GM12878 (cell line): ENCODE measurements at regions not wholly inside any gene's neighbourhood (a gene's known extent, or its start where the extent isn't known, plus 50 kb on each side); places are given as distances from the start of the nearest gene placed in this dataset.

Experiments
- CTCF ChIP-seq, 3 experiments: IDR thresholded peaks in 2 of 3; conservative IDR thresholded peaks in 1 of 3; 2 replicates each; pipeline ENCODE4 v1.5.1; 2011; ENCODE audit warnings: low read depth in 3 of 3, low read length in 3 of 3, mild to moderate bottlenecking in 3 of 3, control low read depth in 2 of 3, moderate library complexity in 2 of 3, inconsistent platforms in 1 of 3, mixed read lengths in 1 of 3; ENCODE audit not compliant: control insufficient read depth in 2 of 3, insufficient read depth in 1 of 3; ENCODE audit errors: extremely low read depth in 1 of 3
- EZH2 ChIP-seq: IDR thresholded peaks from 2 replicates; pipeline ENCODE4 v1.6.1; 2012; ENCODE audit warnings: low read depth, mild to moderate bottlenecking, control low read depth, inconsistent platforms, low read length, borderline replicate concordance; ENCODE audit not compliant: control insufficient read depth
- FOXM1 ChIP-seq: IDR thresholded peaks from 2 replicates; pipeline ENCODE4 v1.6.1; 2012; ENCODE audit warnings: low read depth, mild to moderate bottlenecking, inconsistent platforms, low read length, moderate library complexity
- POLR2A ChIP-seq: IDR thresholded peaks from 2 replicates; pipeline ENCODE4 v1.6.1; 2011; ENCODE audit warnings: low read depth, mild to moderate bottlenecking, low read length
- POLR2AphosphoS2 ChIP-seq: IDR thresholded peaks from 2 replicates; pipeline ENCODE4 v1.6.1; 2011; ENCODE audit warnings: low read depth, mild to moderate bottlenecking, low read length, improper control_type of control experiment, moderate library complexity
- RAD21 ChIP-seq: IDR thresholded peaks from 2 replicates; pipeline ENCODE4 v1.6.1; 2011; ENCODE audit warnings: mild to moderate bottlenecking, low read depth, low read length, moderate library complexity; ENCODE audit not compliant: insufficient read depth
- SUZ12 ChIP-seq: fragments of 200-600 bp; sonication (generic); IDR thresholded peaks from one replicate; pipeline ENCODE4 v1.6.1; 2018; ENCODE audit warnings: antibody characterized with exemption, mild to moderate bottlenecking; ENCODE audit not compliant: unreplicated experiment
- TF ChIP-seq, protein P1 (sequence below): IDR thresholded peaks from 2 replicates; pipeline ENCODE4 v1.6.1; 2012; ENCODE audit warnings: low read depth, low read length, improper control_type of control experiment

- TF ChIP-seq, protein P1, sequence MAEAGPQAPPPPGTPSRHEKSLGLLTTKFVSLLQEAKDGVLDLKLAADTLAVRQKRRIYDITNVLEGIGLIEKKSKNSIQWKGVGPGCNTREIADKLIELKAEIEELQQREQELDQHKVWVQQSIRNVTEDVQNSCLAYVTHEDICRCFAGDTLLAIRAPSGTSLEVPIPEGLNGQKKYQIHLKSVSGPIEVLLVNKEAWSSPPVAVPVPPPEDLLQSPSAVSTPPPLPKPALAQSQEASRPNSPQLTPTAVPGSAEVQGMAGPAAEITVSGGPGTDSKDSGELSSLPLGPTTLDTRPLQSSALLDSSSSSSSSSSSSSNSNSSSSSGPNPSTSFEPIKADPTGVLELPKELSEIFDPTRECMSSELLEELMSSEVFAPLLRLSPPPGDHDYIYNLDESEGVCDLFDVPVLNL: no peak
- TF ChIP-seq CTCF (IDR thresholded peaks at IDR 0.05 in 2 of 3, conservative IDR thresholded peaks at IDR 0.05 in 1 of 3; ENCODE audit: control insufficient read depth in 2 of 3, extremely low read depth in 1 of 3, insufficient read depth in 1 of 3, low read depth in 3 of 3, low read length in 3 of 3) (no peak), EZH2 (no peak), POLR2A (no peak), RAD21 (no peak), POLR2AphosphoS2 (no peak), SUZ12 (no peak), FOXM1 (no peak)
Measured at GRCh38 chr13:47545201-47546024, 455.7 kb downstream of the SUCLA2 start.
